H9 (cell line): ENCODE measurements at regions not wholly inside any gene's neighbourhood (a gene's known extent, or its start where the extent isn't known, plus 50 kb on each side); places are given as distances from the start of the nearest gene placed in this dataset.

Source experiments
- DNase-seq: peaks from one replicate; pipeline ENCODE4 v3.0.0-alpha.2; 2017
- H2AFZ ChIP-seq: one replicate; pipeline ENCODE4 v1.6.1; 2013; ENCODE audit warnings: mild to moderate bottlenecking, low read length, control low read depth, moderate library complexity
- H2AK5ac ChIP-seq: 2 replicates; pipeline ENCODE4 v1.6.1; 2013; ENCODE audit warnings: low read length, control low read depth, mixed read lengths; ENCODE audit not compliant: insufficient read length
- H2BK120ac ChIP-seq: one replicate; pipeline ENCODE4 v1.6.1; 2013; ENCODE audit warnings: low read depth, mild to moderate bottlenecking, low read length, control low read depth, inconsistent platforms; ENCODE audit not compliant: poor library complexity, severe bottlenecking
- H2BK12ac ChIP-seq: 2 replicates; pipeline ENCODE4 v1.6.1; 2013; ENCODE audit warnings: low read length, control low read depth, mixed read lengths, low read depth; ENCODE audit not compliant: insufficient read length
- H2BK15ac ChIP-seq: 2 replicates; pipeline ENCODE4 v1.6.1; 2013; ENCODE audit warnings: low read depth, low read length, control low read depth
- H2BK20ac ChIP-seq: one replicate; pipeline ENCODE4 v1.6.1; 2013; ENCODE audit warnings: low read depth, mild to moderate bottlenecking, low read length, control low read depth, inconsistent platforms; ENCODE audit not compliant: poor library complexity, severe bottlenecking
- H2BK5ac ChIP-seq: 2 replicates; pipeline ENCODE4 v1.6.1; 2013; ENCODE audit warnings: low read length, control low read depth, mixed read lengths; ENCODE audit not compliant: insufficient read length
- H3K14ac ChIP-seq: 2 replicates; pipeline ENCODE4 v1.6.1; 2013; ENCODE audit warnings: low read length, control low read depth; ENCODE audit not compliant: insufficient read depth
- H3K18ac ChIP-seq: 2 replicates; pipeline ENCODE4 v1.6.1; 2013; ENCODE audit warnings: low read depth, mild to moderate bottlenecking, mixed read lengths, low read length, control low read depth; ENCODE audit not compliant: insufficient read length
- H3K23ac ChIP-seq: 2 replicates; pipeline ENCODE4 v1.6.1; 2013; ENCODE audit warnings: low read length, control low read depth, mixed read lengths, low read depth; ENCODE audit not compliant: insufficient read length
- H3K23me2 ChIP-seq: 2 replicates; pipeline ENCODE4 v1.6.1; 2013; ENCODE audit warnings: low read depth, mild to moderate bottlenecking, mixed read lengths, low read length, control low read depth; ENCODE audit not compliant: insufficient read length, poor library complexity, severe bottlenecking
- H3K27ac ChIP-seq: 2 replicates; pipeline ENCODE4 v1.5.1; 2013; ENCODE audit warnings: low read length, control low read depth, mixed read lengths, low read depth; ENCODE audit not compliant: insufficient read length
- H3K27me3 ChIP-seq: 2 replicates; pipeline ENCODE4 v1.6.1; 2013; ENCODE audit warnings: low read length, control low read depth, inconsistent platforms; ENCODE audit not compliant: insufficient read depth
- H3K4ac ChIP-seq: 2 replicates; pipeline ENCODE4 v1.6.1; 2013; ENCODE audit warnings: low read depth, mild to moderate bottlenecking, control low read depth, inconsistent platforms, low read length, moderate library complexity
- H3K4me1 ChIP-seq: 2 replicates; pipeline ENCODE4 v1.6.1; 2013; ENCODE audit warnings: low read length, control low read depth, inconsistent platforms; ENCODE audit not compliant: insufficient read depth
- H3K4me2 ChIP-seq: 2 replicates; pipeline ENCODE4 v1.6.1; 2013; ENCODE audit warnings: low read length, control low read depth, mixed read lengths; ENCODE audit not compliant: insufficient read length, insufficient read depth
- H3K56ac ChIP-seq: 2 replicates; pipeline ENCODE4 v1.6.1; 2013; ENCODE audit warnings: low read depth, mild to moderate bottlenecking, mixed read lengths, low read length, control low read depth; ENCODE audit not compliant: insufficient read length
- H3K79me1 ChIP-seq: 2 replicates; pipeline ENCODE4 v1.6.1; 2013; ENCODE audit warnings: low read depth, mild to moderate bottlenecking, moderate library complexity, low read length, control low read depth, inconsistent platforms; ENCODE audit not compliant: insufficient read depth, poor library complexity, severe bottlenecking
- H3K79me2 ChIP-seq: 2 replicates; pipeline ENCODE4 v1.6.1; 2013; ENCODE audit warnings: low read length, control low read depth, inconsistent platforms; ENCODE audit not compliant: insufficient read depth
- H3K9ac ChIP-seq: 2 replicates; pipeline ENCODE4 v1.6.1; 2013; ENCODE audit warnings: low read length, control low read depth, mixed read lengths; ENCODE audit not compliant: insufficient read length; ENCODE audit errors: extremely low read depth
- H3K9me3 ChIP-seq: one replicate; pipeline ENCODE4 v1.6.1; 2013; ENCODE audit warnings: low read depth, low read length, inconsistent platforms; ENCODE audit not compliant: control insufficient read depth
- H3T11ph ChIP-seq: one replicate; pipeline ENCODE4 v1.6.1; 2013; ENCODE audit warnings: mild to moderate bottlenecking, low read length, control low read depth, inconsistent platforms
- H4K20me1 ChIP-seq: one replicate; pipeline ENCODE4 v1.6.1; 2013; ENCODE audit not compliant: control insufficient read depth, insufficient read length, insufficient read depth
- H4K5ac ChIP-seq: 2 replicates; pipeline ENCODE4 v1.6.1; 2013; ENCODE audit warnings: low read depth, mild to moderate bottlenecking, mixed read lengths, low read length, control low read depth; ENCODE audit not compliant: insufficient read length
- H4K8ac ChIP-seq: replicated peaks from 2 replicates; pipeline ENCODE4 v1.6.1; 2013; ENCODE audit warnings: low read length, control low read depth, mixed read lengths, low read depth; ENCODE audit not compliant: insufficient read length
- H4K91ac ChIP-seq: 2 replicates; pipeline ENCODE4 v1.6.1; 2013; ENCODE audit warnings: low read depth, mild to moderate bottlenecking, moderate library complexity, mixed read lengths, low read length, control low read depth; ENCODE audit not compliant: insufficient read length
- H3K27ac Mint-ChIP-seq, 3 experiments: 2 replicates in 2 of 3; 3 replicates in 1 of 3; pipeline ENCODE4 v1.8.0; 2020 to 2021; ENCODE audit warnings: mixed read lengths in 3 of 3, mild to moderate bottlenecking in 1 of 3, moderate library complexity in 1 of 3
- H3K27me3 Mint-ChIP-seq: 2 replicates; pipeline ENCODE4 v1.8.0; 2021; ENCODE audit warnings: low read depth, mild to moderate bottlenecking, moderate library complexity, mixed read lengths
- H3K36me3 Mint-ChIP-seq, 3 experiments: 2 replicates in 2 of 3; 3 replicates in 1 of 3; pipeline ENCODE4 v1.8.0; 2020 to 2021; ENCODE audit warnings: low read depth in 3 of 3, mixed read lengths in 3 of 3; ENCODE audit not compliant: insufficient read depth in 1 of 3
- H3K4me1 Mint-ChIP-seq, 2 experiments: 2 replicates each; pipeline ENCODE4 v1.8.0; 2020; ENCODE audit warnings: mixed read lengths in 2 of 2
- H3K4me3 Mint-ChIP-seq, 2 experiments: 2 replicates in 1 of 2; 3 replicates in 1 of 2; pipeline ENCODE4 v1.8.0; 2020 to 2021; ENCODE audit warnings: mild to moderate bottlenecking in 2 of 2, mixed read lengths in 2 of 2, moderate library complexity in 1 of 2
- H3K9me3 Mint-ChIP-seq, 2 experiments: 2 replicates in 1 of 2; 3 replicates in 1 of 2; pipeline ENCODE4 v1.8.0; 2020; ENCODE audit warnings: mild to moderate bottlenecking in 2 of 2, mixed read lengths in 2 of 2, moderate library complexity in 1 of 2
- CTCF ChIP-seq: fragments of 200-600 bp; sonication (generic); conservative IDR thresholded peaks from 3 replicates; pipeline ENCODE4 v1.8.0; 2021; ENCODE audit warnings: antibody characterized with exemption, mild to moderate bottlenecking
- WGBS: extraction: QIAGEN DNeasy Blood & Tissue Kit; methylation state at CpG from one replicate; pipeline ENCODE4 v1.1.7; 2013; ENCODE audit warnings: missing lambda C conversion rate, low lambda C conversion rate, mixed read lengths; ENCODE audit not compliant: insufficient read length; ENCODE audit errors: extremely low coverage; 5-methylcytosine and 5-hydroxymethylcytosine counted together

DNA sequence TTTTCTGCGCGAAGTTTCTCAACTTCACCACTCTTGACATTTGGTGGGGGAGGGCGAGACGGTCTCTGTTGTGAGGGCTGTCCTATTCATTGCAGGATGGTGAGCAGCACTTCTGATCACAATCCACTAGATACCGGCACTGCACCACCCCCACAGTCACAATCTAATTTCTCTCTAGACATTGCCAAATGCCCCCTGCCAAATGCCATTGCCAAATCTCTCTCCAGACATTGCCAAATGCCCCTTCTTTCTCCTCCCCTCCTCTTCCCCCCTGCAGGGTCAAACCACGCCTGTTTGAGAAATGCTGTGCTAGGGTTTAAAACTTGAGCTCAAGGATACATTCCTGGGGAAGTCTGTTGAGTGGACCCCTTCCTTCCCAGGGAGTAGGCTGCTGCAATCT, 603.5 kb upstream of the CDH4 start:
- no peak overlapping the region for H2BK15ac ChIP-seq
- peaks cover 0 to 4% (median 4%) of the 10 kb centered on the region in 3 experiments; a peak in 3 of 7 replicates for H3K36me3 Mint-ChIP-seq
- peaks cover 0 to 5% of the 10 kb centered on the region in 2 experiments; a peak in 1 of 4 replicates for H3K4me1 Mint-ChIP-seq
- DNase-seq: no peak
- H4K91ac ChIP-seq: no peak overlapping the region
- H3K14ac ChIP-seq: no peak overlapping the region; the same call in 1 of the 2 replicates
- no peak overlapping the region for H2BK20ac ChIP-seq
- no peak overlapping the region for H3K4me2 ChIP-seq
- H3K18ac ChIP-seq: no peak overlapping the region
- H3K23me2 ChIP-seq: no peaks in the 10 kb centered on the region
- no peak overlapping the region for H2BK5ac ChIP-seq
- H3K9me3 Mint-ChIP-seq: peaks cover 7 to 13% of the 10 kb centered on the region in 2 experiments
- H3K4me3 Mint-ChIP-seq: no peak overlapping the region
- H3K4me1 ChIP-seq: no peaks in the 10 kb centered on the region
- no peak overlapping the region for H2BK12ac ChIP-seq
- H3K27ac ChIP-seq: no peak overlapping the region
- H4K20me1 ChIP-seq: no peaks in the 10 kb centered on the region
- H3K79me1 ChIP-seq: no peaks in the 10 kb centered on the region
- H3K23ac ChIP-seq: no peak overlapping the region
- no peak overlapping the region for H3K4ac ChIP-seq
- no peak overlapping the region for H4K8ac ChIP-seq
- H3K27me3 ChIP-seq: no peaks in the 10 kb centered on the region
- no peak overlapping the region for H2BK120ac ChIP-seq
- no peak overlapping the region for H2AFZ ChIP-seq
- H3K27me3 Mint-ChIP-seq: peaks cover 14% of the 10 kb centered on the region
- no CpG with 5 or more reads among the region's 6 CpGs for WGBS
- TF ChIP-seq CTCF: no peak
- no peak overlapping the region for H3T11ph ChIP-seq
- no peak overlapping the region for H3K27ac Mint-ChIP-seq
- no peaks in the 10 kb centered on the region for H3K9me3 ChIP-seq
- H4K5ac ChIP-seq: no peak overlapping the region
- no peak overlapping the region for H3K9ac ChIP-seq
- H2AK5ac ChIP-seq: no peak overlapping the region
- H3K79me2 ChIP-seq: no peaks in the 10 kb centered on the region
- H3K56ac ChIP-seq: no peak overlapping the region
